ENCODE measurements at regions not wholly inside any gene's neighbourhood (a gene's known extent, or its start where the extent isn't known, plus 50 kb on each side); places are given as distances from the start of the nearest gene placed in this dataset.
"Not testable (repeated sequence)": the region's sequence is repeated elsewhere in the genome, so short reads cannot be mapped to it uniquely, and the experiment has no call there.

GRCh38 chr2:53610260-53610659 lies 157.3 kb upstream of the CHAC2 start:
- intact Hi-C loops (cut with DNase I) = no loop called here
- H3K4me1 ChIP-seq (ENCODE audit: control insufficient read depth, insufficient read depth, low read length) = no peaks in the 10 kb centered on the region

GRCh38 chr2:53609551-53609950 lies 158.1 kb upstream of the CHAC2 start:
- Histone ChIP-seq H3K27me3 (ENCODE audit: control insufficient read depth, insufficient read depth) (no peaks in the 10 kb centered on the region), H3K9me3 (ENCODE audit: control insufficient read depth, low read length) (no peaks in the 10 kb centered on the region), H3K4me3 (ENCODE audit: low read length) (no peak overlapping the region), H3K27ac (ENCODE audit: low read length) (no peak overlapping the region), H3K4me1 (ENCODE audit: control insufficient read depth, insufficient read depth, low read length) (no peaks in the 10 kb centered on the region)
- intact Hi-C loops (cut with DNase I) = no loop called here
- ATAC-seq (no peak), DNase-seq (no peak)
- WGBS = 92% methylated on average over 6 of the region's 6 CpGs

More at GRCh38 chr2:53610260-53610659, 157.3 kb upstream of the CHAC2 start:
- Histone ChIP-seq H3K27me3 (ENCODE audit: control insufficient read depth, insufficient read depth) (no peaks in the 10 kb centered on the region), H3K4me3 (ENCODE audit: low read length) (no peak overlapping the region), H3K9me3 (ENCODE audit: control insufficient read depth, low read length) (no peaks in the 10 kb centered on the region), H3K27ac (ENCODE audit: low read length) (no peak overlapping the region)
- DNase-seq (no peak), ATAC-seq (no peak)

GRCh38 chr2:53608293-53608692 lies 159.3 kb upstream of the CHAC2 start:
- H3K27me3 ChIP-seq (ENCODE audit: control insufficient read depth, insufficient read depth) = no peaks in the 10 kb centered on the region
- no peaks in the 10 kb centered on the region for H3K4me1 ChIP-seq (ENCODE audit: control insufficient read depth, insufficient read depth, low read length)
- intact Hi-C loops (cut with DNase I) = no loop called here
- no peak overlapping the region for H3K27ac ChIP-seq (ENCODE audit: low read length)
- DNase-seq (no peak), ATAC-seq (no peak)
- H3K4me3 ChIP-seq (ENCODE audit: low read length) = no peak overlapping the region
- H3K9me3 ChIP-seq (ENCODE audit: control insufficient read depth, low read length) = no peaks in the 10 kb centered on the region
- 92% methylated on average over 5 of the region's 5 CpGs for WGBS

GRCh38 chr2:53600815-53601214 lies 166.8 kb upstream of the CHAC2 start:
- ATAC-seq (no peak), DNase-seq (no peak)
- Histone ChIP-seq H3K4me3 (ENCODE audit: low read length) (no peak overlapping the region), H3K27ac (ENCODE audit: low read length) (no peak overlapping the region), H3K27me3 (ENCODE audit: control insufficient read depth, insufficient read depth) (no peaks in the 10 kb centered on the region), H3K9me3 (ENCODE audit: control insufficient read depth, low read length) (no peaks in the 10 kb centered on the region), H3K4me1 (ENCODE audit: control insufficient read depth, insufficient read depth, low read length) (no peaks in the 10 kb centered on the region)
- intact Hi-C loops (cut with DNase I) = no loop called here
- 79% methylated on average over 3 of the region's 3 CpGs for WGBS

GRCh38 chr2:53586733-53587612 lies 180.6 kb upstream of the CHAC2 start:
- ATAC-seq; H3K27ac ChIP-seq (ENCODE audit: low read length); H3K27me3 ChIP-seq (ENCODE audit: control insufficient read depth, insufficient read depth); intact Hi-C loops (cut with DNase I); H3K9me3 ChIP-seq (ENCODE audit: control insufficient read depth, low read length); DNase-seq; H3K4me1 ChIP-seq (ENCODE audit: control insufficient read depth, insufficient read depth, low read length); H3K4me3 ChIP-seq (ENCODE audit: low read length): not testable (repeated sequence)
- WGBS = 87% methylated on average over 38 of the region's 38 CpGs

- no peaks in the 10 kb centered on the region for H3K27me3 ChIP-seq (ENCODE audit: control insufficient read depth, insufficient read depth)
- 86% methylated on average over 5 of the region's 5 CpGs for WGBS
- no peaks in the 10 kb centered on the region for H3K9me3 ChIP-seq (ENCODE audit: control insufficient read depth, low read length)
- no peak overlapping the region for H3K27ac ChIP-seq (ENCODE audit: low read length)
- H3K4me3 ChIP-seq (ENCODE audit: low read length) = no peak overlapping the region
- DNase-seq = no peak
- no peak for ATAC-seq
- intact Hi-C loops (cut with DNase I) = no loop called here
- no peaks in the 10 kb centered on the region for H3K4me1 ChIP-seq (ENCODE audit: control insufficient read depth, insufficient read depth, low read length)
Measured at GRCh38 chr2:53584986-53585385, 182.6 kb upstream of the CHAC2 start.

GRCh38 chr2:53583583-53583982 lies 184.0 kb upstream of the CHAC2 start:
- 88% methylated on average over 3 of the region's 3 CpGs for WGBS
- no peaks in the 10 kb centered on the region for H3K4me1 ChIP-seq (ENCODE audit: control insufficient read depth, insufficient read depth, low read length)
- no peaks in the 10 kb centered on the region for H3K9me3 ChIP-seq (ENCODE audit: control insufficient read depth, low read length)
- H3K27ac ChIP-seq (ENCODE audit: low read length) = no peak overlapping the region
- ATAC-seq (no peak), DNase-seq (no peak)
- no peaks in the 10 kb centered on the region for H3K27me3 ChIP-seq (ENCODE audit: control insufficient read depth, insufficient read depth)
- no peak overlapping the region for H3K4me3 ChIP-seq (ENCODE audit: low read length)
- intact Hi-C loops (cut with DNase I) = no loop called here

GRCh38 chr2:53582556-53582955 lies 185.0 kb upstream of the CHAC2 start:
- no peaks in the 10 kb centered on the region for H3K27me3 ChIP-seq (ENCODE audit: control insufficient read depth, insufficient read depth)
- no peak overlapping the region for H3K4me3 ChIP-seq (ENCODE audit: low read length)
- no peak overlapping the region for H3K27ac ChIP-seq (ENCODE audit: low read length)
- WGBS = 41% methylated on average over 2 of the region's 2 CpGs
- DNase-seq (no peak), ATAC-seq (no peak)
- H3K9me3 ChIP-seq (ENCODE audit: control insufficient read depth, low read length) = no peaks in the 10 kb centered on the region
- H3K4me1 ChIP-seq (ENCODE audit: control insufficient read depth, insufficient read depth, low read length) = no peaks in the 10 kb centered on the region
- intact Hi-C loops (cut with DNase I) = no loop called here

- H3K4me3 ChIP-seq (ENCODE audit: low read length) = no peak overlapping the region
- no peak for ATAC-seq
- no peaks in the 10 kb centered on the region for H3K4me1 ChIP-seq (ENCODE audit: control insufficient read depth, insufficient read depth, low read length)
- no peaks in the 10 kb centered on the region for H3K9me3 ChIP-seq (ENCODE audit: control insufficient read depth, low read length)
- DNase-seq = no peak
- no peaks in the 10 kb centered on the region for H3K27me3 ChIP-seq (ENCODE audit: control insufficient read depth, insufficient read depth)
- WGBS = 36% methylated on average over 3 of the region's 3 CpGs
- intact Hi-C loops (cut with DNase I) = no loop called here
- no peak overlapping the region for H3K27ac ChIP-seq (ENCODE audit: low read length)
Measured at GRCh38 chr2:53576166-53576565, 191.4 kb upstream of the CHAC2 start.

GRCh38 chr2:53575721-53576124 lies 191.9 kb upstream of the CHAC2 start:
- no peaks in the 10 kb centered on the region for H3K9me3 ChIP-seq (ENCODE audit: control insufficient read depth, low read length)
- peak overlapping the region; percentile 7 for H3K4me3 ChIP-seq (ENCODE audit: low read length)
- DNase-seq (peak in 2 of 3 donors; percentile 30 to 64), ATAC-seq (no peak)
- intact Hi-C loops (cut with DNase I) = no loop called here
- no peaks in the 10 kb centered on the region for H3K27me3 ChIP-seq (ENCODE audit: control insufficient read depth, insufficient read depth)
- 53% methylated on average over 6 of the region's 6 CpGs for WGBS
- H3K4me1 ChIP-seq (ENCODE audit: control insufficient read depth, insufficient read depth, low read length) = no peaks in the 10 kb centered on the region
- H3K27ac ChIP-seq (ENCODE audit: low read length) = no peak overlapping the region

GRCh38 chr2:53572696-53573095 lies 194.9 kb upstream of the CHAC2 start:
- H3K9me3 ChIP-seq (ENCODE audit: control insufficient read depth, low read length) = no peaks in the 10 kb centered on the region
- WGBS = 99% methylated on average over 1 of the region's 1 CpG
- no peak overlapping the region for H3K4me3 ChIP-seq (ENCODE audit: low read length)
- no peak overlapping the region for H3K27ac ChIP-seq (ENCODE audit: low read length)
- H3K27me3 ChIP-seq (ENCODE audit: control insufficient read depth, insufficient read depth) = no peaks in the 10 kb centered on the region
- H3K4me1 ChIP-seq (ENCODE audit: control insufficient read depth, insufficient read depth, low read length) = peaks cover 2% of the 10 kb centered on the region
- DNase-seq (no peak), ATAC-seq (no peak)
- intact Hi-C loops (cut with DNase I) = no loop called here
